Gastroesophageal sphincter (tissue), 4 donors: ENCODE measurements at regions not wholly inside any gene's neighbourhood (a gene's known extent, or its start where the extent isn't known, plus 50 kb on each side); places are given as distances from the start of the nearest gene placed in this dataset.

ENCODE experiments used
- ATAC-seq: fragments of 150-250 bp; one replicate; pipeline ENCODE4 v1.9.1; 2016; ENCODE audit warnings: mild to moderate bottlenecking, moderate library complexity
- H3K27ac ChIP-seq, 4 donors: fragments of 200-600 bp; sonication (generic) in 3 of 4; 1 replicate in 3 of 4; 2 replicates in 1 of 4; pipeline ENCODE4 v1.5.1; 2016 to 2019
- H3K27me3 ChIP-seq: fragments of 200-600 bp; sonication (generic); one replicate; pipeline ENCODE4 v1.5.1; 2019
- H3K36me3 ChIP-seq, 2 donors: fragments of 200-600 bp; sonication (generic); one replicate each; pipeline ENCODE4 v1.5.1; 2019; ENCODE audit warnings: control low read depth in 1 of 2
- H3K4me1 ChIP-seq, 3 donors: fragments of 200-600 bp; sonication (generic); 1 replicate in 2 of 3; 2 replicates in 1 of 3; pipeline ENCODE4 v1.5.1; 2016 to 2019; ENCODE audit warnings: control low read depth in 2 of 3
- H3K4me3 ChIP-seq, 2 donors: fragments of 200-600 bp; sonication (generic); one replicate each; pipeline ENCODE4 v1.5.1; 2019; ENCODE audit warnings: mild to moderate bottlenecking in 1 of 2, moderate library complexity in 1 of 2
- H3K9me3 ChIP-seq, 3 donors: fragments of 200-600 bp; sonication (generic); one replicate each; pipeline ENCODE4 v1.5.1; 2017 to 2019; ENCODE audit warnings: control low read depth in 2 of 3
- CTCF ChIP-seq, 4 experiments: fragments of 200-600 bp in 2 of 4; fragments of 450-650 bp in 2 of 4; sonication (generic) in 1 of 4; IDR thresholded peaks; one replicate each; pipeline ENCODE4 v1.5.1; 2017 to 2019; ENCODE audit warnings: antibody characterized with exemption in 4 of 4, mild to moderate bottlenecking in 2 of 4, moderate library complexity in 2 of 4
- EP300 ChIP-seq: sonication (generic); formaldehyde crosslinking; IDR thresholded peaks from one replicate; pipeline ENCODE4 v1.6.1; 2017; ENCODE audit warnings: antibody characterized with exemption, mild to moderate bottlenecking
- POLR2A ChIP-seq, 2 donors: fragments of 450-650 bp; IDR thresholded peaks; one replicate each; pipeline ENCODE4 v1.6.1; 2017; ENCODE audit warnings: antibody characterized with exemption in 2 of 2, mild to moderate bottlenecking in 2 of 2, moderate library complexity in 1 of 2
- POLR2AphosphoS5 ChIP-seq: sonication (generic); formaldehyde crosslinking; IDR thresholded peaks from one replicate; pipeline ENCODE4 v1.6.1; 2017; ENCODE audit warnings: antibody characterized with exemption
- WGBS, 2 donors: methylation state at CpG; one replicate each; pipeline ENCODE4 v1.1.5; 2018; ENCODE audit warnings: low coverage in 1 of 2; 5-methylcytosine and 5-hydroxymethylcytosine counted together

GRCh38 chr6:73943411-73943810 is 247.4 kb downstream of the CD109 start:
- no peak overlapping the region for H3K27ac ChIP-seq
- no peaks in the 10 kb centered on the region for H3K36me3 ChIP-seq
- ATAC-seq, result no peak
- TF ChIP-seq EP300 (no peak), POLR2AphosphoS5 (no peak), POLR2A (IDR thresholded peaks at IDR 0.05) (no peak), CTCF (IDR thresholded peaks at IDR 0.05) (no peak)
- no peak overlapping the region for H3K4me3 ChIP-seq
- no peaks in the 10 kb centered on the region for H3K4me1 ChIP-seq
- 60 to 100% methylated on average over 1 of the region's 1 CpG for WGBS, 2 donors
- no peaks in the 10 kb centered on the region for H3K27me3 ChIP-seq
- peaks cover 0 to 16% (median 0%) of the 10 kb centered on the region in 3 donors for H3K9me3 ChIP-seq

GRCh38 chr6:73942592-73943186 is 246.7 kb downstream of the CD109 start:
- H3K27me3 ChIP-seq, result no peaks in the 10 kb centered on the region
- no peak overlapping the region for H3K27ac ChIP-seq
- TF ChIP-seq EP300, result no peak
- no peak for TF ChIP-seq CTCF (IDR thresholded peaks at IDR 0.05)
- TF ChIP-seq POLR2AphosphoS5, result no peak
- no peak for TF ChIP-seq POLR2A (IDR thresholded peaks at IDR 0.05)
- H3K36me3 ChIP-seq, result no peaks in the 10 kb centered on the region
- no peaks in the 10 kb centered on the region for H3K4me1 ChIP-seq
- no peak overlapping the region for H3K4me3 ChIP-seq
- 77 to 86% methylated on average over 3 of the region's 3 CpGs for WGBS, 2 donors
- peaks cover 0 to 13% (median 0%) of the 10 kb centered on the region in 3 donors for H3K9me3 ChIP-seq
- ATAC-seq, result no peak

- no peak for TF ChIP-seq CTCF (IDR thresholded peaks at IDR 0.05)
- no peak for TF ChIP-seq POLR2AphosphoS5
- no peak for TF ChIP-seq EP300
- no peak for TF ChIP-seq POLR2A (IDR thresholded peaks at IDR 0.05)
- H3K9me3 ChIP-seq, result peaks cover 0 to 5% (median 0%) of the 10 kb centered on the region in 3 donors
- ATAC-seq, result no peak
- no peaks in the 10 kb centered on the region for H3K4me1 ChIP-seq
- no peaks in the 10 kb centered on the region for H3K36me3 ChIP-seq
- H3K4me3 ChIP-seq, result no peak overlapping the region
- no peak overlapping the region for H3K27ac ChIP-seq
- no peaks in the 10 kb centered on the region for H3K27me3 ChIP-seq
Observed at GRCh38 chr6:73941892-73942291, 245.9 kb downstream of the CD109 start.

- H3K4me1 ChIP-seq, result no peaks in the 10 kb centered on the region
- no peak overlapping the region for H3K4me3 ChIP-seq
- no peaks in the 10 kb centered on the region for H3K27me3 ChIP-seq
- no peak overlapping the region for H3K27ac ChIP-seq
- no peak for ATAC-seq
- H3K9me3 ChIP-seq, result no peaks in the 10 kb centered on the region
- TF ChIP-seq POLR2AphosphoS5 (no peak), CTCF (IDR thresholded peaks at IDR 0.05) (no peak), POLR2A (IDR thresholded peaks at IDR 0.05) (no peak), EP300 (no peak)
- no peaks in the 10 kb centered on the region for H3K36me3 ChIP-seq
Observed at GRCh38 chr6:73937805-73938204, 241.8 kb downstream of the CD109 start.

- Histone ChIP-seq H3K9me3 (peaks cover 0 to 16% (median 0%) of the 10 kb centered on the region in 3 donors), H3K36me3 (no peaks in the 10 kb centered on the region), H3K27me3 (no peaks in the 10 kb centered on the region), H3K4me3 (no peak overlapping the region), H3K27ac (no peak overlapping the region), H3K4me1 (no peaks in the 10 kb centered on the region)
- TF ChIP-seq POLR2A (IDR thresholded peaks at IDR 0.05) (no peak), EP300 (no peak), POLR2AphosphoS5 (no peak)
- ATAC-seq, result no peak
Observed at GRCh38 chr6:73932866-73933265, 236.9 kb downstream of the CD109 start.
